T47D (cell line): ENCODE measurements at regions not wholly inside any gene's neighbourhood (a gene's known extent, or its start where the extent isn't known, plus 50 kb on each side); places are given as distances from the start of the nearest gene placed in this dataset.
"Not testable (repeated sequence)": the region's sequence is repeated elsewhere in the genome, so short reads cannot be mapped to it uniquely, and the experiment has no call there.

Experiments used
- DNase-seq, 2 experiments: peaks; one replicate each; pipeline versions ENCODE4 v3.0.0 to v3.0.0-alpha.2; 2011 to 2012; ENCODE audit warnings: low read depth in 1 of 2, low spot score in 1 of 2
- JUND ChIP-seq: IDR thresholded peaks from 2 replicates; pipeline ENCODE4 v1.6.1; 2012; ENCODE audit warnings: low read depth
- in situ Hi-C: cut with HindIII; loops from 2 replicates; pipeline ENCODE4 v1.10.0; 2016; ENCODE audit warnings: low sequenced_read_pairs, low pct_unique_long_range_greater_than_20kb

- in situ Hi-C loops = no loop called here
- TF ChIP-seq JUND = no peak
- no peak for DNase-seq
Observed at GRCh38 chr3:65259946-65260345, 572.1 kb upstream of the ADAMTS9 start.

GRCh38 chr3:65252914-65253313, 565.1 kb upstream of the ADAMTS9 start:
- in situ Hi-C loops, DNase-seq: not testable (repeated sequence)

GRCh38 chr3:65252266-65252665, 564.5 kb upstream of the ADAMTS9 start:
- DNase-seq = no peak
- TF ChIP-seq JUND = no peak
- in situ Hi-C loops = no loop called here

GRCh38 chr3:65251375-65251774, 563.6 kb upstream of the ADAMTS9 start:
- DNase-seq = no peak
- in situ Hi-C loops = no loop called here
- TF ChIP-seq JUND = no peak

GRCh38 chr3:65246561-65246960, 558.8 kb upstream of the ADAMTS9 start:
- in situ Hi-C loops = no loop called here
- no peak for DNase-seq
- no peak for TF ChIP-seq JUND

GRCh38 chr3:65245133-65246063, 557.6 kb upstream of the ADAMTS9 start:
- no peak for DNase-seq
- no peak for TF ChIP-seq JUND
- in situ Hi-C loops = no loop called here

- DNase-seq = no peak
- in situ Hi-C loops = no loop called here
- TF ChIP-seq JUND = no peak
Observed at GRCh38 chr3:65240366-65240765, 552.6 kb upstream of the ADAMTS9 start.

GRCh38 chr3:65238652-65239051, 550.9 kb upstream of the ADAMTS9 start:
- in situ Hi-C loops = no loop called here
- no peak for TF ChIP-seq JUND
- DNase-seq = no peak

GRCh38 chr3:65234499-65234898, 546.7 kb upstream of the ADAMTS9 start:
- in situ Hi-C loops = no loop called here
- no peak for DNase-seq
- no peak for TF ChIP-seq JUND

GRCh38 chr3:65233561-65233960, 545.8 kb upstream of the ADAMTS9 start:
- in situ Hi-C loops = no loop called here
- DNase-seq = no peak
- no peak for TF ChIP-seq JUND

- DNase-seq = no peak
- no peak for TF ChIP-seq JUND
- in situ Hi-C loops = no loop called here
Observed at GRCh38 chr3:65231544-65231943, 543.7 kb upstream of the ADAMTS9 start.

GRCh38 chr3:65230261-65231139, 542.7 kb upstream of the ADAMTS9 start:
- DNase-seq = no peak
- no peak for TF ChIP-seq JUND
- in situ Hi-C loops = no loop called here

- in situ Hi-C loops = no loop called here
- no peak for TF ChIP-seq JUND
- no peak for DNase-seq
Observed at GRCh38 chr3:65226287-65226686, 538.5 kb upstream of the ADAMTS9 start.
